GM23338 (cell line): ENCODE measurements at regions not wholly inside any gene's neighbourhood (a gene's known extent, or its start where the extent isn't known, plus 50 kb on each side); places are given as distances from the start of the nearest gene placed in this dataset.

Source experiments
- ATAC-seq: fragments of 200-7000 bp; cut with Tn5 transposase; 3 replicates; pipeline ENCODE4 v1.9.1; 2020
- DNase-seq: peaks from one replicate; pipeline ENCODE4 v3.0.0-alpha.2; 2015; ENCODE audit warnings: low spot score
- H2AFZ ChIP-seq: fragments of 200-600 bp; sonication (generic); 2 replicates; pipeline ENCODE4 v1.8.0; 2016; ENCODE audit warnings: antibody characterized with exemption, mild to moderate bottlenecking, moderate library complexity
- H3F3A ChIP-seq: fragments of 200-600 bp; sonication (generic); replicated peaks from 2 replicates; pipeline ENCODE4 v1.8.0; 2017; ENCODE audit warnings: antibody characterized with exemption, mixed run types, low read depth
- H3K27ac ChIP-seq: fragments of 200-600 bp; sonication (generic); 2 replicates; pipeline ENCODE4 v1.6.1; 2016; ENCODE audit warnings: low read depth
- H3K27me3 ChIP-seq: fragments of 200-600 bp; sonication (generic); 2 replicates; pipeline ENCODE4 v1.8.0; 2016; ENCODE audit warnings: mild to moderate bottlenecking, mixed run types, moderate library complexity; ENCODE audit not compliant: insufficient read depth
- H3K36me3 ChIP-seq: fragments of 200-600 bp; sonication (generic); 2 replicates; pipeline ENCODE4 v1.8.0; 2016; ENCODE audit warnings: mild to moderate bottlenecking; ENCODE audit not compliant: insufficient read depth
- H3K4me1 ChIP-seq: fragments of 200-600 bp; sonication (generic); 2 replicates; pipeline ENCODE4 v1.8.0; 2016; ENCODE audit warnings: mild to moderate bottlenecking, moderate library complexity; ENCODE audit not compliant: insufficient read depth
- H3K4me2 ChIP-seq: fragments of 200-600 bp; sonication (generic); 2 replicates; pipeline ENCODE4 v1.7.1; 2017; ENCODE audit warnings: mixed run types
- H3K4me3 ChIP-seq: fragments of 200-600 bp; sonication (generic); 2 replicates; pipeline ENCODE4 v1.6.1; 2016; ENCODE audit warnings: mixed run types
- H3K79me2 ChIP-seq: fragments of 200-600 bp; sonication (generic); replicated peaks from 2 replicates; pipeline ENCODE4 v1.8.0; 2017; ENCODE audit warnings: mild to moderate bottlenecking; ENCODE audit not compliant: insufficient read depth
- H3K9me2 ChIP-seq: fragments of 200-600 bp; sonication (generic); 2 replicates; pipeline ENCODE4 v1.8.0; 2017; ENCODE audit not compliant: insufficient read depth
- H4K20me1 ChIP-seq: fragments of 200-600 bp; sonication (generic); replicated peaks from 2 replicates; pipeline ENCODE4 v1.8.0; 2017; ENCODE audit warnings: mild to moderate bottlenecking; ENCODE audit not compliant: insufficient read depth
- H3K27ac Mint-ChIP-seq: 2 replicates; pipeline ENCODE4 v1.8.0; 2020; ENCODE audit warnings: inconsistent platforms, mild to moderate bottlenecking, moderate library complexity, mixed read lengths
- H3K27me3 Mint-ChIP-seq: 3 replicates; pipeline ENCODE4 v1.8.0; 2022; ENCODE audit warnings: low read depth, mild to moderate bottlenecking, moderate library complexity, mixed read lengths, inconsistent platforms; ENCODE audit not compliant: insufficient read depth, poor library complexity
- H3K36me3 Mint-ChIP-seq: 3 replicates; pipeline ENCODE4 v1.8.0; 2021; ENCODE audit warnings: low read depth, mild to moderate bottlenecking, inconsistent platforms, moderate library complexity, mixed read lengths
- H3K4me1 Mint-ChIP-seq: 3 replicates; pipeline ENCODE4 v1.8.0; 2020; ENCODE audit warnings: mild to moderate bottlenecking, inconsistent platforms, mixed read lengths
- H3K4me3 Mint-ChIP-seq: 3 replicates; pipeline ENCODE4 v1.8.0; 2021; ENCODE audit warnings: moderate library complexity, mild to moderate bottlenecking, inconsistent platforms, mixed read lengths
- H3K9me3 Mint-ChIP-seq: 3 replicates; pipeline ENCODE4 v1.8.0; 2020; ENCODE audit warnings: moderate library complexity, mild to moderate bottlenecking, inconsistent platforms, mixed read lengths
- CREB1 ChIP-seq: fragments of 250-450 bp; sonication (Bioruptor Pico); IDR thresholded peaks from 2 replicates; pipeline ENCODE4 v1.5.0; 2020; ENCODE audit warnings: low read depth, mild to moderate bottlenecking, moderate library complexity
- EZH2 ChIP-seq: fragments of 200-600 bp; sonication (generic); IDR thresholded peaks from one replicate; pipeline ENCODE4 v1.8.0; 2017; ENCODE audit warnings: antibody characterized with exemption, mild to moderate bottlenecking, low read depth; ENCODE audit not compliant: unreplicated experiment
- EZH2phosphoT487 ChIP-seq: fragments of 200-600 bp; sonication (generic); IDR thresholded peaks from one replicate; pipeline ENCODE4 v1.8.1; 2018; ENCODE audit warnings: antibody characterized with exemption; ENCODE audit not compliant: unreplicated experiment
- JUNB ChIP-seq: IDR thresholded peaks from one replicate; pipeline ENCODE4 v1.6.1; 2016; ENCODE audit warnings: antibody characterized with exemption; ENCODE audit not compliant: unreplicated experiment
- NANOG ChIP-seq: IDR thresholded peaks from 2 replicates; pipeline ENCODE4 v1.6.1; 2016; ENCODE audit warnings: antibody characterized with exemption, borderline replicate concordance
- POLR2AphosphoS5 ChIP-seq: IDR thresholded peaks from 2 replicates; pipeline ENCODE4 v1.6.1; 2016; ENCODE audit warnings: antibody characterized with exemption, low read depth
- ZNF114 ChIP-seq: fragments of 250-450 bp; sonication (Bioruptor Pico); IDR thresholded peaks from 2 replicates; pipeline ENCODE4 v1.5.0; 2020; ENCODE audit warnings: mild to moderate bottlenecking, moderate library complexity
- ZNF331 ChIP-seq: fragments of 250-450 bp; sonication (Bioruptor Pico); IDR thresholded peaks from 2 replicates; pipeline ENCODE4 v1.5.0; 2020; ENCODE audit warnings: low read depth, mild to moderate bottlenecking, moderate library complexity
- TF ChIP-seq, protein P1 (sequence below), 2 experiments: fragments of 200-600 bp in 1 of 2; sonication (generic) in 1 of 2; conservative IDR thresholded peaks; 2 replicates each; pipeline versions ENCODE4 v1.5.1 to v1.6.1; 2016 to 2017; ENCODE audit warnings: antibody characterized with exemption in 2 of 2, low read depth in 2 of 2, mild to moderate bottlenecking in 2 of 2, moderate library complexity in 1 of 2
- TF ChIP-seq, protein P2 (sequence below): IDR thresholded peaks from one replicate; pipeline ENCODE4 v1.6.1; 2018; ENCODE audit warnings: antibody characterized with exemption; ENCODE audit not compliant: unreplicated experiment
- TF ChIP-seq, protein P3 (sequence below): IDR thresholded peaks from 2 replicates; pipeline ENCODE4 v1.6.1; 2016; ENCODE audit warnings: antibody characterized with exemption

DNA sequence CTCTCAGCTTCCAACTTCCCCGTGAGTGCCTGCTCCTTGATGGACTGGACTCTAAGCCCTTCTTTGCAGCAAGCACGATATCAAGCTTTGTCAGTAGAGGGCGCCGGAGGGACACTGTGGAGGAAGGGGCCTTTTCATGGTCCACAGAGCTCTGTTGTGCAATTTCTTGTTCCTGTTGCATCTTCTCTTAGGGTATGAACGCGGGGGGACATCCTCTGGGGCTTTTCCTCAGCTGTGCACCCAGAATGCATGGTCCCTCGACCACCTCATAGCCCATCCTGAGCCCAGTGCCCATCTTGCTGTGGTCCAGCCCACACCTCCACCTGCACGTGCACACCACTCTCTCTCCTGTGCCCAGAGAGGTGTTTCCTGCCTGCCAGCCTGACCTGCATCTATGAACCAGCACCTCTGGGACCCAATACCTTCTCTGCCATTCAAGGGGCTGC is 556.8 kb downstream of the PTPRU start:
- Mint-ChIP-seq H3K27ac (peak overlapping the region; percentile 94), H3K4me1 (peaks cover 6% of the 10 kb centered on the region; the same call in 1 of the 3 replicates), H3K27me3 (peaks cover 4% of the 10 kb centered on the region), H3K9me3 (peaks cover 20% of the 10 kb centered on the region), H3K4me3 (no peak overlapping the region; the same call in 2 of the 3 replicates), H3K36me3 (peaks cover 5% of the 10 kb centered on the region; the same call in 2 of the 3 replicates)
- Histone ChIP-seq H3K27ac (no peak overlapping the region), H2AFZ (peak overlapping the region; percentile 97), H3K79me2 (no peaks in the 10 kb centered on the region), H3F3A (no peaks in the 10 kb centered on the region), H4K20me1 (no peaks in the 10 kb centered on the region), H3K4me2 (no peak overlapping the region), H3K4me3 (no peak overlapping the region), H3K27me3 (no peaks in the 10 kb centered on the region), H3K4me1 (no peaks in the 10 kb centered on the region), H3K9me2 (0 out of 2 replicates have a peak, but pooled peaks cover 6% of the 10 kb centered on the region), H3K36me3 (no peaks in the 10 kb centered on the region)
- TF ChIP-seq, protein P1, sequence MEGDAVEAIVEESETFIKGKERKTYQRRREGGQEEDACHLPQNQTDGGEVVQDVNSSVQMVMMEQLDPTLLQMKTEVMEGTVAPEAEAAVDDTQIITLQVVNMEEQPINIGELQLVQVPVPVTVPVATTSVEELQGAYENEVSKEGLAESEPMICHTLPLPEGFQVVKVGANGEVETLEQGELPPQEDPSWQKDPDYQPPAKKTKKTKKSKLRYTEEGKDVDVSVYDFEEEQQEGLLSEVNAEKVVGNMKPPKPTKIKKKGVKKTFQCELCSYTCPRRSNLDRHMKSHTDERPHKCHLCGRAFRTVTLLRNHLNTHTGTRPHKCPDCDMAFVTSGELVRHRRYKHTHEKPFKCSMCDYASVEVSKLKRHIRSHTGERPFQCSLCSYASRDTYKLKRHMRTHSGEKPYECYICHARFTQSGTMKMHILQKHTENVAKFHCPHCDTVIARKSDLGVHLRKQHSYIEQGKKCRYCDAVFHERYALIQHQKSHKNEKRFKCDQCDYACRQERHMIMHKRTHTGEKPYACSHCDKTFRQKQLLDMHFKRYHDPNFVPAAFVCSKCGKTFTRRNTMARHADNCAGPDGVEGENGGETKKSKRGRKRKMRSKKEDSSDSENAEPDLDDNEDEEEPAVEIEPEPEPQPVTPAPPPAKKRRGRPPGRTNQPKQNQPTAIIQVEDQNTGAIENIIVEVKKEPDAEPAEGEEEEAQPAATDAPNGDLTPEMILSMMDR (conservative IDR thresholded peaks at IDR 0.05; ENCODE audit: low read depth in 2 of 2): peak; percentile 82 to 97
- no peak for TF ChIP-seq ZNF331
- TF ChIP-seq EZH2phosphoT487: no peak
- peak; percentile 99 for ATAC-seq
- DNase-seq: peak; percentile 95

DNA sequence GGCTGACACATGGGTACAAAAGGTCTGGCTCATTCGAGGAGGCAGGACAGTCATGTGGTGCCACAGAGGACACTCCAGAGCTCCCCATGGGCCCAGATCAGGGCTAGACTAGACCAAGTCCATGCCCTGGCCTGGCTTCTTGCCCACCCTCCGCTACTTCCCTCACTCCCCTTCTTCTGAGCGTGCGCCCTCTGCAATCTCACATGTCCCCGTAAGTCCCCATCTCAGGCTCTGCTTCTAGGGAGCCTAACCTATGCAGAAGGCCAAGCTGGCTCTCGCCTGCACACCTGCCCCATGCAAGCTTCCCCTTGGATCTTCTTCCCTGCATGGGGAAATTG is 553.6 kb downstream of the PTPRU start:
- H3K4me3 Mint-ChIP-seq: no peak overlapping the region
- H3K27me3 ChIP-seq: no peaks in the 10 kb centered on the region
- H3K4me2 ChIP-seq: no peak overlapping the region
- peaks cover 4% of the 10 kb centered on the region for H3K27me3 Mint-ChIP-seq
- no peak overlapping the region for H3K4me3 ChIP-seq
- H3K27ac ChIP-seq: no peak overlapping the region
- ATAC-seq: no peak
- H2AFZ ChIP-seq: no peak overlapping the region
- H3K9me2 ChIP-seq: 0 out of 2 replicates have a peak, but pooled peaks cover 4% of the 10 kb centered on the region
- no peaks in the 10 kb centered on the region for H3K4me1 ChIP-seq
- H3K36me3 Mint-ChIP-seq: peaks cover 2% of the 10 kb centered on the region; the same call in 1 of the 3 replicates
- H3K9me3 Mint-ChIP-seq: peaks cover 2% of the 10 kb centered on the region
- no peak overlapping the region for H3K27ac Mint-ChIP-seq
- H3F3A ChIP-seq: no peaks in the 10 kb centered on the region
- H3K36me3 ChIP-seq: no peaks in the 10 kb centered on the region
- no peaks in the 10 kb centered on the region for H4K20me1 ChIP-seq
- H3K79me2 ChIP-seq: no peaks in the 10 kb centered on the region
- DNase-seq: no peak
- peaks cover 6% of the 10 kb centered on the region; the same call in 1 of the 3 replicates for H3K4me1 Mint-ChIP-seq
- TF ChIP-seq NANOG (no peak), EZH2 (no peak), CREB1 (no peak), EZH2phosphoT487 (no peak), JUNB (no peak), POLR2AphosphoS5 (no peak), ZNF114 (CRISPR knock-in tag) (no peak)
- TF ChIP-seq, protein P2, sequence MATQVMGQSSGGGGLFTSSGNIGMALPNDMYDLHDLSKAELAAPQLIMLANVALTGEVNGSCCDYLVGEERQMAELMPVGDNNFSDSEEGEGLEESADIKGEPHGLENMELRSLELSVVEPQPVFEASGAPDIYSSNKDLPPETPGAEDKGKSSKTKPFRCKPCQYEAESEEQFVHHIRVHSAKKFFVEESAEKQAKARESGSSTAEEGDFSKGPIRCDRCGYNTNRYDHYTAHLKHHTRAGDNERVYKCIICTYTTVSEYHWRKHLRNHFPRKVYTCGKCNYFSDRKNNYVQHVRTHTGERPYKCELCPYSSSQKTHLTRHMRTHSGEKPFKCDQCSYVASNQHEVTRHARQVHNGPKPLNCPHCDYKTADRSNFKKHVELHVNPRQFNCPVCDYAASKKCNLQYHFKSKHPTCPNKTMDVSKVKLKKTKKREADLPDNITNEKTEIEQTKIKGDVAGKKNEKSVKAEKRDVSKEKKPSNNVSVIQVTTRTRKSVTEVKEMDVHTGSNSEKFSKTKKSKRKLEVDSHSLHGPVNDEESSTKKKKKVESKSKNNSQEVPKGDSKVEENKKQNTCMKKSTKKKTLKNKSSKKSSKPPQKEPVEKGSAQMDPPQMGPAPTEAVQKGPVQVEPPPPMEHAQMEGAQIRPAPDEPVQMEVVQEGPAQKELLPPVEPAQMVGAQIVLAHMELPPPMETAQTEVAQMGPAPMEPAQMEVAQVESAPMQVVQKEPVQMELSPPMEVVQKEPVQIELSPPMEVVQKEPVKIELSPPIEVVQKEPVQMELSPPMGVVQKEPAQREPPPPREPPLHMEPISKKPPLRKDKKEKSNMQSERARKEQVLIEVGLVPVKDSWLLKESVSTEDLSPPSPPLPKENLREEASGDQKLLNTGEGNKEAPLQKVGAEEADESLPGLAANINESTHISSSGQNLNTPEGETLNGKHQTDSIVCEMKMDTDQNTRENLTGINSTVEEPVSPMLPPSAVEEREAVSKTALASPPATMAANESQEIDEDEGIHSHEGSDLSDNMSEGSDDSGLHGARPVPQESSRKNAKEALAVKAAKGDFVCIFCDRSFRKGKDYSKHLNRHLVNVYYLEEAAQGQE: no peak
- TF ChIP-seq, protein P3, sequence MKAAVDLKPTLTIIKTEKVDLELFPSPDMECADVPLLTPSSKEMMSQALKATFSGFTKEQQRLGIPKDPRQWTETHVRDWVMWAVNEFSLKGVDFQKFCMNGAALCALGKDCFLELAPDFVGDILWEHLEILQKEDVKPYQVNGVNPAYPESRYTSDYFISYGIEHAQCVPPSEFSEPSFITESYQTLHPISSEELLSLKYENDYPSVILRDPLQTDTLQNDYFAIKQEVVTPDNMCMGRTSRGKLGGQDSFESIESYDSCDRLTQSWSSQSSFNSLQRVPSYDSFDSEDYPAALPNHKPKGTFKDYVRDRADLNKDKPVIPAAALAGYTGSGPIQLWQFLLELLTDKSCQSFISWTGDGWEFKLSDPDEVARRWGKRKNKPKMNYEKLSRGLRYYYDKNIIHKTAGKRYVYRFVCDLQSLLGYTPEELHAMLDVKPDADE: no peak
